DOHH2 (cell line): ENCODE measurements at regions not wholly inside any gene's neighbourhood (a gene's known extent, or its start where the extent isn't known, plus 50 kb on each side); places are given as distances from the start of the nearest gene placed in this dataset.

Experiments
- H3F3A ChIP-seq: fragments of 200-600 bp; sonication (generic), shearing (Covaris generic); 2 replicates; pipeline ENCODE4 v1.6.0; 2016; ENCODE audit warnings: antibody characterized with exemption, mild to moderate bottlenecking; ENCODE audit not compliant: control insufficient read depth, insufficient read depth
- H3K27ac ChIP-seq: fragments of 200-600 bp; sonication (generic); 2 replicates; pipeline ENCODE4 v1.5.1; 2014; ENCODE audit warnings: low read depth, mild to moderate bottlenecking, low read length, moderate library complexity
- H3K27me3 ChIP-seq: fragments of 200-600 bp; sonication (generic); 2 replicates; pipeline ENCODE4 v1.6.1; 2014; ENCODE audit warnings: mild to moderate bottlenecking, low read length, mixed read lengths; ENCODE audit not compliant: control insufficient read depth
- H3K36me3 ChIP-seq: fragments of 200-600 bp; sonication (generic); 2 replicates; pipeline ENCODE4 v1.6.1; 2014; ENCODE audit warnings: mild to moderate bottlenecking, low read length, moderate library complexity, mixed read lengths; ENCODE audit not compliant: control insufficient read depth
- H3K4me1 ChIP-seq: fragments of 200-600 bp; sonication (generic); 2 replicates; pipeline ENCODE4 v1.6.1; 2014; ENCODE audit warnings: mild to moderate bottlenecking, low read length, mixed read lengths; ENCODE audit not compliant: control insufficient read depth
- H3K4me2 ChIP-seq: fragments of 200-600 bp; sonication (generic); 2 replicates; pipeline ENCODE4 v1.6.0; 2014; ENCODE audit warnings: mild to moderate bottlenecking, low read length, moderate library complexity
- H3K4me3 ChIP-seq: fragments of 200-600 bp; sonication (generic); 2 replicates; pipeline ENCODE4 v1.5.1; 2014; ENCODE audit warnings: mild to moderate bottlenecking, low read length, mixed read lengths
- H3K79me2 ChIP-seq: fragments of 200-600 bp; sonication (generic); 2 replicates; pipeline ENCODE4 v1.6.1; 2014; ENCODE audit warnings: mild to moderate bottlenecking, low read length, mixed read lengths; ENCODE audit not compliant: control insufficient read depth
- H3K9me2 ChIP-seq: fragments of 200-600 bp; sonication (generic); replicated peaks from 2 replicates; pipeline ENCODE4 v1.6.1; 2014; ENCODE audit warnings: mild to moderate bottlenecking, low read length, mixed read lengths; ENCODE audit not compliant: control insufficient read depth
- H3K9me3 ChIP-seq: fragments of 200-600 bp; sonication (generic); 2 replicates; pipeline ENCODE4 v1.6.1; 2014; ENCODE audit warnings: antibody characterized with exemption, low read length, mixed read lengths; ENCODE audit not compliant: control insufficient read depth, insufficient read depth
- H4K20me1 ChIP-seq: fragments of 200-600 bp; sonication (generic); 2 replicates; pipeline ENCODE4 v1.6.0; 2014; ENCODE audit warnings: low read depth, mild to moderate bottlenecking, antibody characterized with exemption, low read length, moderate library complexity; ENCODE audit not compliant: control insufficient read depth, insufficient read depth
- EZH2phosphoT487 ChIP-seq: fragments of 200-600 bp; sonication (generic); IDR thresholded peaks from 2 replicates; pipeline ENCODE4 v1.6.1; 2017; ENCODE audit warnings: borderline replicate concordance, mild to moderate bottlenecking, antibody characterized with exemption, low read length, moderate library complexity, mixed read lengths
- TF ChIP-seq, protein P1 (sequence below): fragments of 200-600 bp; sonication (generic); IDR thresholded peaks from one replicate; pipeline ENCODE4 v1.5.1; 2014; ENCODE audit warnings: antibody characterized with exemption, mild to moderate bottlenecking, low read depth, low read length; ENCODE audit not compliant: poor library complexity, severe bottlenecking

DNA sequence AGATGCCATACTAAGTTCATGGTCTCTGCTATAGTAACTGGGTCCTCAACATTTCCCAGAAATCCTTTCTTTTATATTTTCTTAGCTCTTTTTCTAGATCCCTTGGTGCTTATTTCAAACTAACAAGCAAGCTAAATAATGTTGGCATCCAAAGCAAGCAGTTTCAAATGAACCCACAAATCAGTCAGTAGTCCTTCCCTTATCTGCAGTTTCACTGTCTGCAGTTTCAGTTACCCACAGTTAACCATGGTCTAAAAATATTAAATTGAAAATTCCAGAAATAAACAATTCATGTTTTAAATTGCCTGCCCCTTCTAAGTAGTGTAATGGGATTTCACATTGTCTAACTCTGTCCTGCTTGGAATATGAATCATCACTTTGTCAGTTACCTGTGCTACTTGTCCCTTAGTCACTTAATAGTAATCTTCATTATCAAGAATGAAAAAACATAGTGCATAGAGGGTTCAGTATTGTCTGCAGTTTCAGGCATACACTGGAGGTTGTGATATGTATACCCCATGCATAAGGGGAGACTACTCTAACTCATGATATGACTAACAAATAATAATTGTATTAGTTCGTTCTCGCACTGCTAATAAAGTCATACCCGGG is 633.7 kb downstream of the MECOM start:
- Histone ChIP-seq H3K4me3 (no peak overlapping the region), H3F3A (no peaks in the 10 kb centered on the region), H3K27me3 (no peaks in the 10 kb centered on the region; the same call in 1 of the 2 replicates), H3K9me3 (no peaks in the 10 kb centered on the region), H3K79me2 (no peaks in the 10 kb centered on the region), H3K36me3 (no peaks in the 10 kb centered on the region), H3K27ac (no peak overlapping the region), H4K20me1 (no peaks in the 10 kb centered on the region), H3K4me1 (no peaks in the 10 kb centered on the region), H3K9me2 (no peaks in the 10 kb centered on the region), H3K4me2 (no peak overlapping the region)
- TF ChIP-seq EZH2phosphoT487 = no peak
- TF ChIP-seq, protein P1, sequence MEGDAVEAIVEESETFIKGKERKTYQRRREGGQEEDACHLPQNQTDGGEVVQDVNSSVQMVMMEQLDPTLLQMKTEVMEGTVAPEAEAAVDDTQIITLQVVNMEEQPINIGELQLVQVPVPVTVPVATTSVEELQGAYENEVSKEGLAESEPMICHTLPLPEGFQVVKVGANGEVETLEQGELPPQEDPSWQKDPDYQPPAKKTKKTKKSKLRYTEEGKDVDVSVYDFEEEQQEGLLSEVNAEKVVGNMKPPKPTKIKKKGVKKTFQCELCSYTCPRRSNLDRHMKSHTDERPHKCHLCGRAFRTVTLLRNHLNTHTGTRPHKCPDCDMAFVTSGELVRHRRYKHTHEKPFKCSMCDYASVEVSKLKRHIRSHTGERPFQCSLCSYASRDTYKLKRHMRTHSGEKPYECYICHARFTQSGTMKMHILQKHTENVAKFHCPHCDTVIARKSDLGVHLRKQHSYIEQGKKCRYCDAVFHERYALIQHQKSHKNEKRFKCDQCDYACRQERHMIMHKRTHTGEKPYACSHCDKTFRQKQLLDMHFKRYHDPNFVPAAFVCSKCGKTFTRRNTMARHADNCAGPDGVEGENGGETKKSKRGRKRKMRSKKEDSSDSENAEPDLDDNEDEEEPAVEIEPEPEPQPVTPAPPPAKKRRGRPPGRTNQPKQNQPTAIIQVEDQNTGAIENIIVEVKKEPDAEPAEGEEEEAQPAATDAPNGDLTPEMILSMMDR = no peak

DNA sequence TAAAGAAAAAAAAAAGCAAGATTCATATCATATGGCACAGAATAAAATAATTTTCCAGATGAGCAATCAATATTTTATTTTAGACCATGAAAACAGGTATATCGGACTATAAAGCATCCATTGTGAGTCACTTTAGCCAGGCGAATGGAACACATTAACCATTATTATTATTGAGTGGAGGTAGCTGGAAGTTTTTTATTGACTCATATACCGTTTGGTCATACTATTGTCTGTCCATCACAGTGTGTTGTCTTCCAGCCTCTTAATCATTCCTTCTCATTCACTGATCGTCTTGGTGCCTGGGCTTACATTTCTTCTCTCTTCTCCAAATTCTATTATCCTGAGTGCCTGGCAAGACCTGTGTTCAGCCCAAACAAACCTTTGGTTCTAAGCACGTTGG is 634.8 kb downstream of the MECOM start:
- no peak for TF ChIP-seq EZH2phosphoT487
- TF ChIP-seq, protein P1 = no peak
- Histone ChIP-seq H3F3A (no peaks in the 10 kb centered on the region), H4K20me1 (no peaks in the 10 kb centered on the region), H3K9me2 (no peaks in the 10 kb centered on the region), H3K79me2 (no peaks in the 10 kb centered on the region), H3K4me3 (no peak overlapping the region), H3K4me2 (no peak overlapping the region), H3K9me3 (no peaks in the 10 kb centered on the region), H3K36me3 (no peaks in the 10 kb centered on the region), H3K27me3 (no peaks in the 10 kb centered on the region), H3K4me1 (no peaks in the 10 kb centered on the region), H3K27ac (no peak overlapping the region)

GRCh38 chr3:169026543-169027182 is 636.8 kb downstream of the MECOM start:
- Histone ChIP-seq H3K79me2 (no peaks in the 10 kb centered on the region), H3K9me3 (no peaks in the 10 kb centered on the region), H4K20me1 (no peaks in the 10 kb centered on the region), H3K27ac (no peak overlapping the region), H3K4me2 (no peak overlapping the region), H3K36me3 (no peaks in the 10 kb centered on the region), H3K4me1 (no peaks in the 10 kb centered on the region), H3K9me2 (no peaks in the 10 kb centered on the region), H3F3A (no peaks in the 10 kb centered on the region), H3K27me3 (no peaks in the 10 kb centered on the region), H3K4me3 (no peak overlapping the region)
- TF ChIP-seq, protein P1 = no peak
- no peak for TF ChIP-seq EZH2phosphoT487
